ENCODE measurements at regions not wholly inside any gene's neighbourhood (a gene's known extent, or its start where the extent isn't known, plus 50 kb on each side); places are given as distances from the start of the nearest gene placed in this dataset.
A peak's percentile ranks its signal among the peaks of the same experiment; 100 is the strongest.
"Not testable (repeated sequence)": the region's sequence is repeated elsewhere in the genome, so short reads cannot be mapped to it uniquely, and the experiment has no call there.

DNA sequence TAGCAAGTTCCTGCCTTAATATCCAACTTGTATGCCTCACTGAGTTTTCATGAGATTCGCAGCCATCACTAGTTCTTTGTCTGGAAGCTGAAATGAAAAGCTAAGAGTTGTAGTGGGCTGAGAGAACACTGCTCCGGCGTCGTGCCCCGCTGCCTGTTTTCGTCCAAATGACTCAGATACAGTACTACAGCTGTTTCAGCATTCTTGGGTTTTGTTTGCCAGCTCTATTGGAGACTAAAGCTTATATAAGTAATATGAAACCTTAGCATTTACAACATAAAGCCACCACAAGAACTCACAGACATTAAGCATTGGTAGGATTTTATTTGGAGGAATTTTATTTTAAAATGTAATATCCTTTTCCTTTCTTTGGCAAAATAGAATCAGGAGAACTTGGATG is 299.7 kb downstream of the DLEU7 start:
- Histone ChIP-seq H3K79me2 (ENCODE audit: control insufficient read depth, insufficient read depth, low read length) (no peaks in the 10 kb centered on the region), H4K20me1 (ENCODE audit: control insufficient read depth, extremely low read depth, insufficient read depth, low read length) (no peaks in the 10 kb centered on the region), H3K4me2 (ENCODE audit: extremely low read depth, insufficient read depth, low read length) (peak overlapping the region; percentile 15), H3K27ac (ENCODE audit: insufficient read depth, low read length) (no peak overlapping the region), H3K9ac (ENCODE audit: insufficient read depth, low read length) (no peak overlapping the region), H3K4me3 (replicated peaks in 1 of 4; ENCODE audit: control extremely low read depth in 1 of 4, insufficient read depth in 1 of 4, low read depth in 3 of 4, low read length in 4 of 4) (peak overlapping the region in 1 of 4 experiments; percentile 23), H3K4me1 (ENCODE audit: control insufficient read depth, extremely low read depth, insufficient read depth, low read length) (no peaks in the 10 kb centered on the region), H3K36me3 (ENCODE audit: control insufficient read depth, insufficient read depth, low read length) (no peaks in the 10 kb centered on the region), H2AFZ (ENCODE audit: low read length) (no peak overlapping the region), H3K9me3 (ENCODE audit: control insufficient read depth, insufficient read depth, low read depth, low read length) (no peaks in the 10 kb centered on the region), H3K27me3 (ENCODE audit: control insufficient read depth, insufficient read depth, low read length) (no peaks in the 10 kb centered on the region)
- DNase-seq (ENCODE audit: low read depth in 2 of 2) = peak; percentile 87 to 94
- TF ChIP-seq EZH2 (IDR thresholded peaks at IDR 0.05; ENCODE audit: low read length, missing control alignments) (no peak), CTCF (conservative IDR thresholded peaks at IDR 0.05 in 1 of 2, IDR thresholded peaks at IDR 0.05 in 1 of 2; ENCODE audit: low read depth in 1 of 2, low read length in 2 of 2) (no peak)

GRCh38 chr13:50544211-50544610 is 299.3 kb downstream of the DLEU7 start:
- no peak overlapping the region for H2AFZ ChIP-seq (ENCODE audit: low read length)
- no peak for TF ChIP-seq CTCF (conservative IDR thresholded peaks at IDR 0.05 in 1 of 2, IDR thresholded peaks at IDR 0.05 in 1 of 2; ENCODE audit: low read depth in 1 of 2, low read length in 2 of 2)
- no peak for TF ChIP-seq EZH2 (IDR thresholded peaks at IDR 0.05; ENCODE audit: low read length, missing control alignments)
- no peaks in the 10 kb centered on the region for H3K79me2 ChIP-seq (ENCODE audit: control insufficient read depth, insufficient read depth, low read length)
- no peaks in the 10 kb centered on the region for H3K9me3 ChIP-seq (ENCODE audit: control insufficient read depth, insufficient read depth, low read depth, low read length)
- H3K4me2 ChIP-seq (ENCODE audit: extremely low read depth, insufficient read depth, low read length) = no peak overlapping the region
- H3K4me1 ChIP-seq (ENCODE audit: control insufficient read depth, extremely low read depth, insufficient read depth, low read length) = no peaks in the 10 kb centered on the region
- no peak overlapping the region for H3K27ac ChIP-seq (ENCODE audit: insufficient read depth, low read length)
- no peak overlapping the region for H3K4me3 ChIP-seq (replicated peaks in 1 of 4; ENCODE audit: control extremely low read depth in 1 of 4, insufficient read depth in 1 of 4, low read depth in 3 of 4, low read length in 4 of 4)
- H3K9ac ChIP-seq (ENCODE audit: insufficient read depth, low read length) = no peak overlapping the region
- H3K27me3 ChIP-seq (ENCODE audit: control insufficient read depth, insufficient read depth, low read length) = no peaks in the 10 kb centered on the region
- DNase-seq (ENCODE audit: low read depth in 2 of 2) = peak in 1 of 2 donors; percentile 30
- H4K20me1 ChIP-seq (ENCODE audit: control insufficient read depth, extremely low read depth, insufficient read depth, low read length) = no peaks in the 10 kb centered on the region
- H3K36me3 ChIP-seq (ENCODE audit: control insufficient read depth, insufficient read depth, low read length) = no peaks in the 10 kb centered on the region

DNA sequence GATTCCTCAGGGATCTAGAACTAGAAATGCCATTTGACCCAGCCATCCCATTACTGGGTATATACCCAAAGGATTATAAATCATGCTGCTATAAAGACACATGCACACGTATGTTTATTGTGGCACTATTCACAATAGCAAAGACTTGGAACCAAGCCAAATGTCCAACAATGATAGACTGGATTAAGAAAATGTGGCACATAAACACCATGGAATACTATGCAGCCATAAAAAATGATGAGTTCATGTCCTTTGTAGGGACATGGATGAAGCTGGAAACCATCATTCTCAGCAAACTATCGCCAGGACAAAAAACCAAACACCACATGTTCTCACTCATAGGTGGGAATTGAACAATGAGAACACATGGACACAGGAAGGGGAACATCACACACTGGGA is 296.3 kb downstream of the DLEU7 start:
- H3K36me3 ChIP-seq (ENCODE audit: control insufficient read depth, insufficient read depth, low read length); H3K79me2 ChIP-seq (ENCODE audit: control insufficient read depth, insufficient read depth, low read length); H3K27me3 ChIP-seq (ENCODE audit: control insufficient read depth, insufficient read depth, low read length); H3K27ac ChIP-seq (ENCODE audit: insufficient read depth, low read length); H2AFZ ChIP-seq (ENCODE audit: low read length); H3K9ac ChIP-seq (ENCODE audit: insufficient read depth, low read length); H3K4me2 ChIP-seq (ENCODE audit: extremely low read depth, insufficient read depth, low read length); H3K4me1 ChIP-seq (ENCODE audit: control insufficient read depth, extremely low read depth, insufficient read depth, low read length); DNase-seq (ENCODE audit: low read depth in 2 of 2); H3K4me3 ChIP-seq (replicated peaks in 1 of 4; ENCODE audit: control extremely low read depth in 1 of 4, insufficient read depth in 1 of 4, low read depth in 3 of 4, low read length in 4 of 4); H3K9me3 ChIP-seq (ENCODE audit: control insufficient read depth, insufficient read depth, low read depth, low read length); H4K20me1 ChIP-seq (ENCODE audit: control insufficient read depth, extremely low read depth, insufficient read depth, low read length): not testable (repeated sequence)

Measured in fibroblast of lung (primary cell).